GM12891 (cell line): ENCODE measurements at regions not wholly inside any gene's neighbourhood (a gene's known extent, or its start where the extent isn't known, plus 50 kb on each side); places are given as distances from the start of the nearest gene placed in this dataset.
"Not testable (repeated sequence)": the region's sequence is repeated elsewhere in the genome, so short reads cannot be mapped to it uniquely, and the experiment has no call there.

Experiments used
- POLR2A ChIP-seq: IDR thresholded peaks from 2 replicates; pipeline ENCODE4 v1.6.1; 2011; ENCODE audit warnings: low read depth, low read length, control low read depth
- POLR2AphosphoS5 ChIP-seq: IDR thresholded peaks from 2 replicates; pipeline ENCODE4 v1.6.1; 2011; ENCODE audit warnings: low read depth, low read length, control low read depth

GRCh38 chr20:30397111-30397510 lies 860.4 kb upstream of the DEFB115 start:
- not testable (repeated sequence) for TF ChIP-seq POLR2A, POLR2AphosphoS5
